Suprapubic skin (tissue), 4 donors: ENCODE measurements at regions not wholly inside any gene's neighbourhood (a gene's known extent, or its start where the extent isn't known, plus 50 kb on each side); places are given as distances from the start of the nearest gene placed in this dataset.

ENCODE experiments used
- POLR2A ChIP-seq, 2 donors: fragments of 450-650 bp; IDR thresholded peaks; one replicate each; pipeline ENCODE4 v1.6.1; 2017; ENCODE audit warnings: antibody characterized with exemption in 2 of 2, mild to moderate bottlenecking in 2 of 2, moderate library complexity in 2 of 2
- POLR2AphosphoS5 ChIP-seq, 3 donors: sonication (generic); formaldehyde crosslinking; IDR thresholded peaks; one replicate each; pipeline ENCODE4 v1.6.1; 2017; ENCODE audit warnings: antibody characterized with exemption in 3 of 3
- TF ChIP-seq, protein P1 (sequence below), 2 donors: fragments of 200-600 bp in 1 of 2; fragments of 450-650 bp in 1 of 2; sonication (generic) in 1 of 2; IDR thresholded peaks; one replicate each; pipeline ENCODE4 v1.5.1; 2016 to 2019; ENCODE audit warnings: antibody characterized with exemption in 2 of 2, mild to moderate bottlenecking in 1 of 2, moderate library complexity in 1 of 2

DNA sequence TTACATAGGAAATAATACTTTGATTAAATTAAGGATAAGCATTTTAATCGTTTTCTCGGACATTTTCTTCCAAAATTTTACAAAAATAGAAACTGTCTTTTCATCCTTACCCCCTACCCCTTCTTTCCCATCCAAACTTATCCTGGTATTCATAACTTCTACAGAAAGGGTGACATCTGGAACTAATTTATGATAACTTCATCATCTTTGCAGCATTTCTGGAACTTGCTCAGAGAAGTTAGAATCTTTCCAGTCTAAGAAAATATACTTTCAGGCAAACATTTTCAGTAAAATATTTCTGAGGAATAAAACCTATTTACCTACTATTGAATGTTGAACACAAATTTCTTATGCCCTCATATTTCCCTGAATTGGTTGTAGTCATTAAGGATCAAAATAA is 309.0 kb downstream of the MAN2A1 start:
- TF ChIP-seq, protein P1, sequence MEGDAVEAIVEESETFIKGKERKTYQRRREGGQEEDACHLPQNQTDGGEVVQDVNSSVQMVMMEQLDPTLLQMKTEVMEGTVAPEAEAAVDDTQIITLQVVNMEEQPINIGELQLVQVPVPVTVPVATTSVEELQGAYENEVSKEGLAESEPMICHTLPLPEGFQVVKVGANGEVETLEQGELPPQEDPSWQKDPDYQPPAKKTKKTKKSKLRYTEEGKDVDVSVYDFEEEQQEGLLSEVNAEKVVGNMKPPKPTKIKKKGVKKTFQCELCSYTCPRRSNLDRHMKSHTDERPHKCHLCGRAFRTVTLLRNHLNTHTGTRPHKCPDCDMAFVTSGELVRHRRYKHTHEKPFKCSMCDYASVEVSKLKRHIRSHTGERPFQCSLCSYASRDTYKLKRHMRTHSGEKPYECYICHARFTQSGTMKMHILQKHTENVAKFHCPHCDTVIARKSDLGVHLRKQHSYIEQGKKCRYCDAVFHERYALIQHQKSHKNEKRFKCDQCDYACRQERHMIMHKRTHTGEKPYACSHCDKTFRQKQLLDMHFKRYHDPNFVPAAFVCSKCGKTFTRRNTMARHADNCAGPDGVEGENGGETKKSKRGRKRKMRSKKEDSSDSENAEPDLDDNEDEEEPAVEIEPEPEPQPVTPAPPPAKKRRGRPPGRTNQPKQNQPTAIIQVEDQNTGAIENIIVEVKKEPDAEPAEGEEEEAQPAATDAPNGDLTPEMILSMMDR (IDR thresholded peaks at IDR 0.05): no peak
- TF ChIP-seq POLR2AphosphoS5 (IDR thresholded peaks at IDR 0.05) (no peak), POLR2A (IDR thresholded peaks at IDR 0.05) (no peak)
